Activated CD8-positive, alpha-beta memory T cell treated with anti-CD3 and anti-CD28 coated beads for 1 hour (primary cell): ENCODE measurements at regions not wholly inside any gene's neighbourhood (a gene's known extent, or its start where the extent isn't known, plus 50 kb on each side); places are given as distances from the start of the nearest gene placed in this dataset.

Experiments used
- DNase-seq, 2 donors: peaks; one replicate each; pipeline ENCODE4 v3.0.0-alpha.2; 2020; ENCODE audit warnings: low read depth in 1 of 2; ENCODE audit errors: extremely low read depth in 1 of 2

DNA sequence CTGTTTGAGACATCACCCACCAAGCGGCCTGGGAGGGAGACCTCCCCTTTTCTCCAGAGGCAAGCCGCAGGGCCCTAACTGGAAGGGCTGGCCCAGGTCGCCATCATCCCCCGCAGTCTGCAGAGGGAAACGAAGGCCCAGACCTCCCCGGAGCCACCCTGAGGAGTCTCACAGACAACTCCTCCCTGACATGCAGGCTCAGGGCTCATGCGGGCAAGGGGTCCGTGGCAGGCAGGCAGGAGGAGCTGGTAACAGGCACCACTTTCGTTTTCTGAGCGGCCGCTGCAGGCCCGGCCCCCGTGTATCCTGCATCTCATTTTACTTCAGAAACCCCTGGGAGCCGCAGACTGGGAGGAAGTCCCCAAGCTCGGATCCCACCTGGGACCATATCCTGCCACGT lies 192.0 kb upstream of the PPP1R26 start:
- no peak for DNase-seq

GRCh38 chr9:135288054-135288453 lies 191.5 kb upstream of the PPP1R26 start:
- DNase-seq, result no peak

DNA sequence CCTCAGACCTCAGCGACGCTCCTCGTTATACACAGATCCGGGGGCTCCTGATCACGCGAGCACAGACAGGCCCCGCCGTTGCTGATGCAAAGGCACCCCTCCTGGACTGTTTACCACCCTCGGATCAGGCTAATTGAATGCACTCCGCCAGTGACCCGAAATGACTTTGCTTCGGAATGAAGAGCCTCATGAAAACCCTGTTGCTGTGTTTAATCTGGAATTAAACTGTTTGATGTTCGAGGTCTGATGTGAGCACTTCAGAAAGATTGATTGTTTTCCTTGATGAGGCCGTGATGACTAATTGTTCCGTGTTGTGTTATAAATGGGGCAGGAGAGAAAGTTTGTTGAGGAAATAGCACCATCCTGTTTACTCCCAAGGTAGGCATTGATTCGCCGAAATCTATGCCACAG lies 190.5 kb upstream of the PPP1R26 start:
- DNase-seq, result no peak

DNA sequence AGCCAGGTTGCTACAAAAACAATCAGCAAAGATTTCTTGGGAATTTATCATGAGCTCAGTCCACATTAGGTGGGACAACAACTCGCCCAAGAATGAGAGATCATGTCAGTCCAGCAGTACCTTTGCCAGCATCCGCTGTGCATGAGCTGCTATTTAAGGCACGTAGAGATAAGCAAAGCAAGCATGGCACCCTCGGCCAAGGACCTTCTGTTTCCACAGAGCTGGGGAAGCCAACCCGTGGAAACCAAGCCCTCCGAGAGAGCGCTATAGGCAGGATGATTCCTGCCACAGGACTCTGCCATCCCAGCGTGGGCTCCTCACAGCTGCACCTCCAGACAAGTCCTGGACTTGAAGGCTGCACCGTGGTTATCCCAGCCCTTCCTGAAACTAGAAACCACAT lies 189.5 kb upstream of the PPP1R26 start:
- no peak for DNase-seq

DNA sequence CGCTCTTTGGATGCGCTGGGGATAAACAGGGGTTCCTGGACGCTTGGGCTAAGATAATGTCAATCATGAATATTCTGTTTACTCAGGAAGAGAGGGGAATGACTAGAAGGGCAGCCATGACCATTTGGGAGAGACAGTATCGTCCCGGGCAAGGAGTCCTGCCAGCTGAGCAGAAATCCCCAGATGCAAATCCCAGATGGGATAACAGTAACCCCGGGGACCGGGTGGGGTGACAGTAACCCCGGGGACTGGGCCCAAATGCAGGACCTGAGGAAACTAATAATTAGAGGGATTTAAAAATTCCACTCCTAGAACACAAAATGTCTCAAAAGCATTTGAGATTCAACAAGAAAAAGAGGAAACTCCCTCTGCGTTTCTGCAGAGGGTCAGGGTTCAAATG lies 189.0 kb upstream of the PPP1R26 start:
- DNase-seq, result no peak

- no peak for DNase-seq
Measured at GRCh38 chr9:135291165-135291564, 188.4 kb upstream of the PPP1R26 start.

DNA sequence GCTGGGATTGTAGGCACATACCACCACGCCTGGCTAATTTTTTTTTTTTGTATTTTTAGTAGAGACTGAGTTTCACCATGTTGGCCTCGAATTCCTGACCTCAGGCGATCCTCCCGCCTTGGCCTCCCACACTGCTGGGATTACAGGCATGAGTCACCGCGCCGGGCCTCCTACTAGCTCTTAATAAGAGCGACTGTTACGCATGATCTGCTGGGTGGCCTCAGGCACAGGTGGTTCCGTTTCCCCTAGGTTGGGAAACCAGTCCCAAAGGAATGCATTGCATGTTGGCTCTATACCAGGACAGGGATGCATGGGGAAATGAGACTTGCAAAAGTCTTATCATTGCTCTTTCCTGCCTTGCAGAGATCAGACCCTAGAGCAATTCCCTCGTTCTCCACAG lies 184.7 kb upstream of the PPP1R26 start:
- DNase-seq, result no peak

- DNase-seq, result no peak
Measured at GRCh38 chr9:135295551-135296300, 183.9 kb upstream of the PPP1R26 start.

DNA sequence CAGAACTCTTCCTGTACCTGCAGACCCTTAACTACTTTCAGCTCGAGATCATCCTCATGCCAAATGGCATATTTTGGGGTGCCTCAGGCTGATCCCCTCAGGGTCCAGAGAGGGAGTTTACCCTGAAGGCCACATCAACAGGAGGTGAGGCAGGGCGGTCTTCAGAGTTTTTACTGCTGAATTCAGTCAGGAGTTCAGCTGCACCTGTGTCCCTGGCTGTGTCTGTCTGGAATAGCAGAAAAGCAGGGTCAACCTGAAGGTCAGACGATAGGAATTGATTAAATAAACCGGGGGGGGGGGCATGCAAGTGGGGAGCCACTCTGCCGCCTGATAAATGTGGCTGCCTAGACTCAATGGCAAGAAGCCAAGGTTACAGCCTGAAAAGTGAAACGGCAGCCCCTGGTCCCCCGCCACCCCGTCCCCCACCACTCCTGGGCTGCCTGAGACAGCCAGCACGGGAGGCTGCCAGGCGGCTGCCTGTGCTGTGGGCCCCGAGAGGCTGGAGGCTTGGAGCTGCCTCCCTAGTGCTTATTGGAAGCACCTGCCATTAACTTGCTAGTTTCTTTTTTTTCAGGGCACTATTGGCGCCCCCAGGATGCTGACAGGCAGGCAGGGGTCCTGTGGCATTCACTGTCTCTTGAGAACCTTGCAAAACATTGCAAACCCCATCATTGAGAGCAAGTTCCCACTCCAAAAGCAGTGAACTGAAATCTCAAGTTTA lies 182.7 kb upstream of the PPP1R26 start:
- DNase-seq, result no peak

DNA sequence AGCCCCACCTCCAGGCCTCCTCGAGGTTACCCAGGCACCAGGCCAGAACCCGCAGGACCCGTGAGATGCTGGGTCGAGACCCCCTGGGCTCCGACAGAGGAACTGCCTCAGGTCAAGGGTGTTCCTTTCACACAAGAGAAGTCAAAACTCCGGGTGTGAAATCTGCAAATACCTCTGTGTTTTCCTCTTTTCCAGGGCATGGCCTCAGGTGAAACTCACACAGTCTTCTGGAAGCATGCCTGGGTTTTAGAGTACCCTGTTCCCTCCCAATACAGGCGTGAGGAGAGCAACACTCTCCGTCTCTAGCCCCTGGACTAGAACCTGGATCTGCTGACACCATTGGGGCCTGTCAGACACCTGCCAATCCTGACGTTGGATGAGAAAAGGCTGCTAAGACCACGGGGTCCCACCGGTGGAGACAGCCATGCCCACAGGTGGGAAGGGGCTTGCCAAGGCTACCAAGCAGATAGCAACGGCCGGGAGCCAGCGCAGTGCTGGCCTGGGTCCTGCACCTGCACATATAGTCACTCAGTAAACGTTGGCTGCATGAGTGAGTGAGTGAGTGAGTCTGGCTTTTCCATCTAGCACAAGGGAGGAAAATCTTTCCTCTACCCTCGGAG lies 182.0 kb upstream of the PPP1R26 start:
- DNase-seq, result no peak

GRCh38 chr9:135299239-135299590 lies 180.4 kb upstream of the PPP1R26 start:
- no peak for DNase-seq

DNA sequence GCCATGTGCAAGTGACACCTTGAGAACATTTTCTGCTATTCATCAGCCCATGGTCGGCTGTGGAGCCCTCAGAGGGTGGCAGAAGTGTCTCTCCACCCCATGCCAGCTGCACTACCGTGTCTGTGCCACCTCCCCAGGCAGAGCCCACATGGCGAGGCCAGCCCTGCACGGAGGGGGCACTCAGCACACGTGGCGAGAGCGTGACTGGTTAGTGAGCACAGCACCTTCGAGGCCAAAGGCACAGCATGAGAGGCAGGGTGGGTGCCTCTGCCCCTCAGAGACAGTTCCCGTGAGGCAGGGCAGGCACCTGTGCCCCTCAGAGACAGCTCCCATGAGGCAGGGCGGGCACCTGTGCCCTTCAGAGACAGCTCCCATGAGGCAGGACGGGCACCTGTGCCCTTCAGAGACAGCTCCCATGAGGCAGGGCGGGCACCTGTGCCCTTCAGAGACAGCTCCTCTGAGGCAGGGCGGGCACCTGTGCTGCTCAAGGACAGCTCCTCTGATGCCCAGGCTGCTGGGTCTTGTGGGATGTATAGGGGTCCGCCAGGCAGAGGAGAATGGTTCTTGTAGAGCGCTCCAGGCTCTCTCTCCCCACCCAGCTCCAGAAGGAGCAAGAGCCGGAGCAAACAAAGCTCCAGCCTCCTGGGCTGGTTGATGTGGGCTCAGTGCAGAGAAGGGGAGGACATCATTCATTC lies 179.8 kb upstream of the PPP1R26 start:
- DNase-seq, result no peak

DNA sequence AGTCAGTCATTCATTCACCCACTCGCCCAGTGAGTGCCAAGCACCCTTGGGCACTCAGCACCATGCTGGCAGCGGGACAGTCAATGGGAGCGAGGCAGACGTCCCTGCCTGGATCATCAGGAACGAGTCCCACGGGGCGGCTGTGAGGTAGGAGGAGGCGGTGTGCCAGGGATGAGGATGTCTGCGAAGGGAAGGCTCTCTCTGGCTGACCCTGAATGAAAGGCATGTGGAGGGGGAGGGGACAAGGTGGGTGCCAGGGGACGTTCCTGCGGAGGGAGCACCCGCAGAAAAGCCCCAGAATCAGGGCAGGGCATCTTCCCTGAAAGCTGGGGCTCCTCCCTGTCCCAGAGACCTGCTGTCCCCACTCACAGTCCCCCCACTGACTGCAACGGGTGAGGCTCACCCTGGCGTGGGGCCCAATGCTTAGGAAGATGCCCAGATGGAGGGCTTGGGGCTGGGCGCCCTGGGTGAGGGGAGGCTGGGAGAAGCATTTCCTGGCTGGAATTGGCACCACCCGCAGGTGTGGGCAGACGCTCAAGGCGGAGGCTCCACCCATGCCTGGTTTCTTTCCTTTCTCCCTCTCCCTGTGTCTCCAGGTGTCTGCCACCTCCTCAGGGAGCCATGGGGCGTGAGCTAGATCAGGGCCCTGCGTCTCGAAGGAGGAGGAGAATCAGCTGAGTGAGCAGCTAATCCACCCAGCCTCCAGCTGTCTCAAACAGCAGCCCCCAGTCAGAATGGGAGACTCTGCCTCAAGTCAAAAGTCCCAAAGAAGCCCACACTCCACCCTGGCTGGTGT lies 179.0 kb upstream of the PPP1R26 start:
- DNase-seq, result no peak

- no peak for DNase-seq
Measured at GRCh38 chr9:135301271-135302263, 178.0 kb upstream of the PPP1R26 start.

GRCh38 chr9:135302329-135303279 lies 177.0 kb upstream of the PPP1R26 start:
- DNase-seq, result no peak

GRCh38 chr9:135303280-135303647 lies 176.3 kb upstream of the PPP1R26 start:
- no peak for DNase-seq

DNA sequence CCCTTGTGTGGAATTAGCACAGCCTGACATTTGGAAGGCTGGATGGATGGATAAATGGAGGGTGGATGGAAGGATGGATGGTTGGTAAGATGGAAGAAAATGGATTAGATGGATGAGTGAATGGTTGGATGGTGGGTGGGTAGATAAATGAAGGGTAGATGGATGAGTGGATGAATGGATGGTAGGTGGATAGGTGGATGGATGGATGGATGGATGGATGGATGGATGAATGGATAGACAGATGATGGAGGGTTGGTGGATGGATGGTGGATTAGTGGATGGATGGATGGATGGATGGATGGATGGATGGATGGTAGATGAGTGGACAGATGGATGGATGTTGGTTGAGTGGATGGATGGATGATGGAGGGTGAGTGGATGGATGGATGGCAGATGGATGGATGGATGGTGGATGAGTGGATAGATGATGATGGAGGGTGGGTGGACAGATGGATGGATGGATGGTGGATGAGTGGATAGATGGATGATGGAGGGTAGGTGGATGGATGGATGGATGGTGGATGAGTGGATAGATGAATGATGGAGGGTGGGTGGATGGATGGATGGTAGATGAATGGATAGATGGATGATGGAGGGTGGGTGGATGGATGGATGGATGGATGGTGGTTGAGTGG lies 175.6 kb upstream of the PPP1R26 start:
- DNase-seq, result no peak

DNA sequence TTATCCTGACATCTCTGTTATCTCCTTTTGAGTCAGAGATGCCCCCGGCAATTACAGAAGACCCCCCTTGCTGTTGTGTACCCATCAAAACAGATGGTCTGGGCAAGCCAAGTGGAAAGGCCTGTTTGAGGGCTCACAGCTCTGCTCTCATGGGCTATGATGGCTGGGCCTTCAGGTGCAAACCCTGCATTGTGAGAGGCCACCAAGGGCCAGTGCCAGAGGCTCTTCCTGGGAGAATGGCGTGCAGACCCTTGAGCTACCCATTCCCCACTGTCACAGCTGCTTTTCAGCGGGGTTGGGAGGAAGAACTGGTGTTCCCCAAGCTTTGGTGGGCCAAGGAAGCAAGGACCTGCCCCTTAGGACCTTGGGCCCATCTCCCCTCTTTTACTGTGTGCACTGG lies 174.7 kb upstream of the PPP1R26 start:
- no peak for DNase-seq
